ENCODE measurements at regions not wholly inside any gene's neighbourhood (a gene's known extent, or its start where the extent isn't known, plus 50 kb on each side); places are given as distances from the start of the nearest gene placed in this dataset.

DNA sequence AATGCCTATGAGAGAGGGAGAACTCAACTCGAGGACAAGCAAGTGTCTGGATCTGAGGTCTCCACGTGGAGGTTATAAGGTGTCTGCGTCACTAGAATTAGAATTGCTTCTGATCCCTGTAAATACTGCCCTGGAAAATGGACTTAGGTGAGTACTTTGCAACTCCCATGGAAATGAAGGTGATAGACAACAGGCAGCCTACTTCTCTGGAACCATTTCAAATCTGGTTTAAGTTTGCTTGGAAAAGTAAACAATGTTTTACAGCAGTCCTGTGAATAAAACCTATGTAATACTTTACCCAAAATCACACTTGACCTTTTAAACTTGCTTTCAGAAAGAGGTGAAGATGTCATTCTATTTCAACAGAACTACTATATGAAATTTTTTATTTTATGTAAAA is 70.1 kb upstream of the TENT5A start:
- TF ChIP-seq POLR2A (IDR thresholded peaks at IDR 0.05): no peak
- TF ChIP-seq, protein P1, sequence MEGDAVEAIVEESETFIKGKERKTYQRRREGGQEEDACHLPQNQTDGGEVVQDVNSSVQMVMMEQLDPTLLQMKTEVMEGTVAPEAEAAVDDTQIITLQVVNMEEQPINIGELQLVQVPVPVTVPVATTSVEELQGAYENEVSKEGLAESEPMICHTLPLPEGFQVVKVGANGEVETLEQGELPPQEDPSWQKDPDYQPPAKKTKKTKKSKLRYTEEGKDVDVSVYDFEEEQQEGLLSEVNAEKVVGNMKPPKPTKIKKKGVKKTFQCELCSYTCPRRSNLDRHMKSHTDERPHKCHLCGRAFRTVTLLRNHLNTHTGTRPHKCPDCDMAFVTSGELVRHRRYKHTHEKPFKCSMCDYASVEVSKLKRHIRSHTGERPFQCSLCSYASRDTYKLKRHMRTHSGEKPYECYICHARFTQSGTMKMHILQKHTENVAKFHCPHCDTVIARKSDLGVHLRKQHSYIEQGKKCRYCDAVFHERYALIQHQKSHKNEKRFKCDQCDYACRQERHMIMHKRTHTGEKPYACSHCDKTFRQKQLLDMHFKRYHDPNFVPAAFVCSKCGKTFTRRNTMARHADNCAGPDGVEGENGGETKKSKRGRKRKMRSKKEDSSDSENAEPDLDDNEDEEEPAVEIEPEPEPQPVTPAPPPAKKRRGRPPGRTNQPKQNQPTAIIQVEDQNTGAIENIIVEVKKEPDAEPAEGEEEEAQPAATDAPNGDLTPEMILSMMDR (IDR thresholded peaks at IDR 0.05): no peak
- TF ChIP-seq EP300 (IDR thresholded peaks at IDR 0.05): no peak

Measured in upper lobe of left lung (tissue), 4 donors.